Central memory CD8-positive, alpha-beta T cell (primary cell): ENCODE measurements at regions not wholly inside any gene's neighbourhood (a gene's known extent, or its start where the extent isn't known, plus 50 kb on each side); places are given as distances from the start of the nearest gene placed in this dataset.

Experiments
- ATAC-seq: fragments of 150-1000 bp; cut with Tn5 transposase; replicated peaks from 2 replicates; pipeline ENCODE4 v1.10.0; 2022; ENCODE audit warnings: mild to moderate bottlenecking, moderate FRiP score, moderate number of reproducible peaks; ENCODE audit not compliant: poor library complexity, severe bottlenecking; ENCODE audit errors: extremely low read depth
- DNase-seq, 2 donors: peaks; one replicate each; pipeline ENCODE4 v3.0.0; 2021; ENCODE audit warnings: low spot score in 2 of 2
- H3K27ac Mint-ChIP-seq: one replicate; pipeline ENCODE4 v1.8.0; 2022; ENCODE audit warnings: low read depth, mild to moderate bottlenecking, moderate library complexity, mixed read lengths
- H3K27me3 Mint-ChIP-seq: one replicate; pipeline ENCODE4 v1.8.0; 2022; ENCODE audit warnings: mixed read lengths
- H3K36me3 Mint-ChIP-seq: one replicate; pipeline ENCODE4 v1.8.0; 2022; ENCODE audit warnings: mild to moderate bottlenecking, moderate library complexity, mixed read lengths; ENCODE audit not compliant: insufficient read depth
- H3K4me1 Mint-ChIP-seq: one replicate; pipeline ENCODE4 v1.8.0; 2022; ENCODE audit warnings: mixed read lengths
- H3K4me3 Mint-ChIP-seq: one replicate; pipeline ENCODE4 v1.8.0; 2022; ENCODE audit warnings: mild to moderate bottlenecking, moderate library complexity, mixed read lengths
- H3K9me3 Mint-ChIP-seq: one replicate; pipeline ENCODE4 v1.8.0; 2022; ENCODE audit warnings: mixed read lengths

GRCh38 chr10:3895045-3895631, 110.1 kb upstream of the KLF6 start:
- no peaks in the 10 kb centered on the region for H3K9me3 Mint-ChIP-seq
- DNase-seq (no peak), ATAC-seq (no peak)
- H3K36me3 Mint-ChIP-seq, result peaks cover 11% of the 10 kb centered on the region
- no peak overlapping the region for H3K4me3 Mint-ChIP-seq
- peak overlapping the region; percentile 97 for H3K27ac Mint-ChIP-seq
- no peaks in the 10 kb centered on the region for H3K27me3 Mint-ChIP-seq
- H3K4me1 Mint-ChIP-seq, result peaks cover 47% of the 10 kb centered on the region

DNA sequence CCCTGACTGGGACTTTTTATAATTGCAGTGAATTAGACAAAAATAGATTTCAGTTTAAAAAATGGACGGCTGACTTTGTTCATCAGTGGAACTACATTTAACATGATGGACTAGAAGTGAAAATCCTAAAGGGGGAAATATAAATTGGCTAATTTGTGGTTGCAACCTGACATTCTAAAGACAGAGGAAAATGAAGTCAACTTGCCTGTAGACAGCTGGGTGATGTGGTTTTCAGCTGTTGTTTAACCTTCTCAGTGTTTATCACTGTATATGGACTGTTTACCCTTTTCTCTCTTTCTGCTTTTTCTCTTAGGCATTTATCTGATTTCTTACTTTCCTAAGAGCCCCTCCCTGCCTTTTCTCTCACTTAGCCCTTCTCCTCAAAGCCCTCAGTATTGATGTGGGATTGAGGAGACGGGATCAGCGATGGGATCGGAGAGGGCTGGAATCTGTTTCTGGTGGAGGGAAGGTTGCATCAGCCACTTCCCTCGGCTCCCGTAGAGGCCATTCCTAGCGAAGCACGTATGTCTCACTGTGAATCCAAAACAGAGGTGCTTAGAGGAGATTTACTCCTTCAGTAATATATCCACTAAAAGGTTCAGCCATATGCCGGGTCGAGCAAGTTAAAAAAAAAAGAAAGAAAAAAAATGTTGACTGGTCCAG, 109.0 kb upstream of the KLF6 start:
- Mint-ChIP-seq H3K4me1 (peaks cover 41% of the 10 kb centered on the region), H3K36me3 (peaks cover 11% of the 10 kb centered on the region), H3K4me3 (peak overlapping the region; percentile 51), H3K9me3 (no peaks in the 10 kb centered on the region), H3K27me3 (no peaks in the 10 kb centered on the region), H3K27ac (peak overlapping the region; percentile 97)
- ATAC-seq (no peak), DNase-seq (no peak)

GRCh38 chr10:3892440-3893425, 107.7 kb upstream of the KLF6 start:
- H3K4me3 Mint-ChIP-seq, result peak overlapping the region; percentile 51
- no peaks in the 10 kb centered on the region for H3K27me3 Mint-ChIP-seq
- peaks cover 49% of the 10 kb centered on the region for H3K4me1 Mint-ChIP-seq
- peak in 1 of 2 donors; percentile 45 for DNase-seq
- H3K36me3 Mint-ChIP-seq, result peaks cover 17% of the 10 kb centered on the region
- H3K27ac Mint-ChIP-seq, result peak overlapping the region; percentile 97
- ATAC-seq, result peak; percentile 84
- no peaks in the 10 kb centered on the region for H3K9me3 Mint-ChIP-seq

DNA sequence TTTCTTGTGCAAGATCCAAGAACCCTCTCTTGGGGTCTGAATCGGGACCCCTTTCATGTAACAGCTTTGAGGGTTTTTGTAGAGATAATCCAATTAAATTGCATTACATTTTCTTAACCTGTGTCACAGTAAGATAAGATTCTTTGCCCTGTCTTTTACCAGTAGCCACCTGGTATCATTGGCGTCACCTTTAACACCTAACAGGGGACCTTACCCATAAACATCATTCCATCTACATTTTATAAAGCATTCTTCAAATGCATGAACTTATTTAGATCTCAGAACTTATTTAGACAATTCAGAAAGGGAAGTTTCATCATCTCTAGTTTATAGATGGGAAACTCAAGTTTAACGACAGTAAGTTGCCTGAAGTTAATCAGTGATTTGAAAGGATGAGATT, 106.4 kb upstream of the KLF6 start:
- ATAC-seq (no peak), DNase-seq (no peak)
- Mint-ChIP-seq H3K27me3 (no peaks in the 10 kb centered on the region), H3K4me3 (no peak overlapping the region), H3K27ac (peak overlapping the region; percentile 97), H3K4me1 (peaks cover 58% of the 10 kb centered on the region), H3K9me3 (no peaks in the 10 kb centered on the region), H3K36me3 (peaks cover 19% of the 10 kb centered on the region)

- peaks cover 19% of the 10 kb centered on the region for H3K36me3 Mint-ChIP-seq
- no peak for ATAC-seq
- H3K27me3 Mint-ChIP-seq, result no peaks in the 10 kb centered on the region
- peak overlapping the region; percentile 97 for H3K27ac Mint-ChIP-seq
- H3K4me1 Mint-ChIP-seq, result peaks cover 59% of the 10 kb centered on the region
- H3K9me3 Mint-ChIP-seq, result no peaks in the 10 kb centered on the region
- DNase-seq, result no peak
- H3K4me3 Mint-ChIP-seq, result no peak overlapping the region
Observed at GRCh38 chr10:3890602-3891352, 105.8 kb upstream of the KLF6 start.

- no peak for ATAC-seq
- DNase-seq, result no peak
- Mint-ChIP-seq H3K4me1 (peaks cover 56% of the 10 kb centered on the region), H3K36me3 (peaks cover 19% of the 10 kb centered on the region), H3K4me3 (no peak overlapping the region), H3K27me3 (no peaks in the 10 kb centered on the region), H3K9me3 (no peaks in the 10 kb centered on the region), H3K27ac (peak overlapping the region; percentile 97)
Observed at GRCh38 chr10:3889961-3890522, 105.0 kb upstream of the KLF6 start.

DNA sequence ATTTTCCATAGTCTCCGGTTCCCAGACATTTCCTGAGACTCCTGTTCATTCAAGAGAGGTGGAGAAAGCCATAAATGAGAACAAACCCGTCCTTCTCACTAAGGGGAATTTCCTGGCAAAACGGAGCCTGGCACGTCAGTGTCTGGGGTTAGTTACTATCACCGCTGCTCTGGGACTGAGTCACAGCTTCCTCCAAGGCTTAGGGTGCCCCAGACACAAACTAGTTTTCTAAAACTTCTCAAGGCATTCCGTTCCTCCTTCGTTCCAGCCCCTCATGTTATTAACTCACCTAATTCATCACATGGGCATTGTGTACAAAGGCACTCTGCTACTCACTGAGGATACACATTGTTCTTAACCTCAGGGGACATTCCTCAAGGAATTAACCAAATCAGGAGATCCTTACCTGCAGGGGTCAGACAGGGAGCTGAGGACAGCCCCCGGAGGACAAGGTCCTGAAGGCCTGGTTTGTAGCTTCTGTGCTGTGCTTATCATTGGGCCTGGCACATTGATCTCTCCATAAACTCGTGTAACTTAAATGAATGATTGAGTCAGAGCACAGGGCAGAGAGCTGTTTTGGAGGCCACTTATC, 103.0 kb upstream of the KLF6 start:
- DNase-seq, result peak in 1 of 2 donors; percentile 74
- H3K27ac Mint-ChIP-seq, result peak overlapping the region; percentile 96
- ATAC-seq, result peak; percentile 70
- H3K27me3 Mint-ChIP-seq, result no peaks in the 10 kb centered on the region
- peak overlapping the region; percentile 65 for H3K4me3 Mint-ChIP-seq
- peaks cover 46% of the 10 kb centered on the region for H3K4me1 Mint-ChIP-seq
- H3K9me3 Mint-ChIP-seq, result no peaks in the 10 kb centered on the region
- peaks cover 16% of the 10 kb centered on the region for H3K36me3 Mint-ChIP-seq

- Mint-ChIP-seq H3K4me1 (peaks cover 40% of the 10 kb centered on the region), H3K9me3 (no peaks in the 10 kb centered on the region), H3K36me3 (peaks cover 11% of the 10 kb centered on the region), H3K4me3 (peak overlapping the region; percentile 65), H3K27me3 (no peaks in the 10 kb centered on the region), H3K27ac (peak overlapping the region; percentile 96)
- ATAC-seq (peak; percentile 15), DNase-seq (no peak)
Observed at GRCh38 chr10:3887404-3887803, 102.4 kb upstream of the KLF6 start.

- H3K4me3 Mint-ChIP-seq, result peak overlapping the region; percentile 45
- no peaks in the 10 kb centered on the region for H3K27me3 Mint-ChIP-seq
- peaks cover 39% of the 10 kb centered on the region for H3K4me1 Mint-ChIP-seq
- ATAC-seq (no peak), DNase-seq (no peak)
- no peaks in the 10 kb centered on the region for H3K9me3 Mint-ChIP-seq
- H3K27ac Mint-ChIP-seq, result peak overlapping the region; percentile 96
- H3K36me3 Mint-ChIP-seq, result peaks cover 8% of the 10 kb centered on the region
Observed at GRCh38 chr10:3886641-3887251, 101.7 kb upstream of the KLF6 start.

GRCh38 chr10:3886191-3886590, 101.2 kb upstream of the KLF6 start:
- peak overlapping the region; percentile 96 for H3K27ac Mint-ChIP-seq
- H3K36me3 Mint-ChIP-seq, result peaks cover 8% of the 10 kb centered on the region
- peaks cover 36% of the 10 kb centered on the region for H3K4me1 Mint-ChIP-seq
- peak overlapping the region; percentile 45 for H3K4me3 Mint-ChIP-seq
- H3K9me3 Mint-ChIP-seq, result no peaks in the 10 kb centered on the region
- DNase-seq, result no peak
- H3K27me3 Mint-ChIP-seq, result no peaks in the 10 kb centered on the region
- ATAC-seq, result no peak

GRCh38 chr10:3882855-3883254, 97.8 kb upstream of the KLF6 start:
- Mint-ChIP-seq H3K36me3 (peaks cover 4% of the 10 kb centered on the region), H3K4me1 (peaks cover 33% of the 10 kb centered on the region), H3K4me3 (no peak overlapping the region), H3K27ac (no peak overlapping the region), H3K27me3 (no peaks in the 10 kb centered on the region), H3K9me3 (no peaks in the 10 kb centered on the region)
- no peak for DNase-seq
- no peak for ATAC-seq
